Neural progenitor cell (in vitro differentiated cells): ENCODE measurements at regions not wholly inside any gene's neighbourhood (a gene's known extent, or its start where the extent isn't known, plus 50 kb on each side); places are given as distances from the start of the nearest gene placed in this dataset.

Experiments
- CTCF ChIP-seq: fragments of 200-600 bp; sonication (generic); IDR thresholded peaks from 2 replicates; pipeline ENCODE4 v1.5.1; 2017; ENCODE audit warnings: antibody characterized with exemption, mild to moderate bottlenecking
- EZH2 ChIP-seq: fragments of 200-600 bp; sonication (generic); IDR thresholded peaks from 2 replicates; pipeline ENCODE4 v1.6.1; 2017; ENCODE audit warnings: antibody characterized with exemption, mild to moderate bottlenecking, moderate library complexity
- EZH2phosphoT487 ChIP-seq: fragments of 200-600 bp; sonication (generic); IDR thresholded peaks from 2 replicates; pipeline ENCODE4 v1.6.1; 2017; ENCODE audit warnings: antibody characterized with exemption

DNA sequence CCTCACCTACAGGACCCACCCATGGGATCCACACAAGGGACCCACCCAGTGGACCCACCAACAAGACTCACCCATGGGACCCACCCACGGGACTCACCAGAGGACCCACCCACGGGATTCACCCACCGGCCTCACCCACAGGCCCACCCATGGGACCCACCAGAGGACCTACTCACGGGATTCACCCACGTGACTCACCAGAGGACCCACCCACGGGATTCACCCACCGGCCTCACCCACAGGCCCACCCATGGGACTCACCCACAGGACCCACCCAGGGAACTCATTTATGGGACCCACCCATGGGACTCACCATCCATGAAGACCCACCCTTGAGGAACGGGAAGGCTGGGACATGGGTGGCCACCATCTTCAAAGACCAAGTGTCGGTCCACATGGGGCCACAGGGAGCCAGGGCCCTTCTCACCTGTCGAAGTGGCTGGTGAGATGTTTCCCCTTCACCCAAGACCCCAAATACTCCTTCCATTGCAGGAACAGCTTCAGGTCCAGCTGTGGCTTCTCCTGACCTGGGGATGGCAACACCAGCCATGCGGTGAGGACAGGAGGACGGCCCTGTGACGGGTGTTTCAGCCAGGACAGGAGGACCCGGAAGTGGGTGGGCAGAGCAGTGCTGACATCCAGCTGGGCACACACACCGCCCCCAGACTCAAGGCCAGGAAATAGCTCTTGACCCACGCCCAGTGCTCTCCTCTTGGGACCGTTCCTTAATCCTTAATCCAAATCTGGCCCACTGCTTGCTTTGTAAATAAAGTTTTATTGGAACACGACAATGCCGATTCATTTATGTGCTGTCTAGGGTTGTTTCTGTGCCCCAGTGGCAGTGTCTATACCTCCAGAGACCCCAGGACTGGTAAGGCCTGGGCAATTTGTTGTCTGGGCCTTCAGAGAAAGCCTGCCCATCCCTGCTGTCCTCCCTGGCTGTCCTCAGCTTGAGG lies 1005.1 kb downstream of the BRD1 start:
- TF ChIP-seq CTCF (no peak), EZH2 (no peak), EZH2phosphoT487 (no peak)
